OCI-LY1 (cell line): ENCODE measurements at regions not wholly inside any gene's neighbourhood (a gene's known extent, or its start where the extent isn't known, plus 50 kb on each side); places are given as distances from the start of the nearest gene placed in this dataset.

Experiments used
- H2AFZ ChIP-seq: fragments of 200-600 bp; sonication (generic), shearing (Covaris generic); 2 replicates; pipeline ENCODE4 v1.6.0; 2014; ENCODE audit warnings: antibody characterized with exemption, mild to moderate bottlenecking, low read length
- H3F3A ChIP-seq: fragments of 200-600 bp; sonication (generic), shearing (Covaris generic); 2 replicates; pipeline ENCODE4 v1.6.0; 2014; ENCODE audit warnings: mild to moderate bottlenecking, antibody characterized with exemption, low read length, moderate library complexity; ENCODE audit not compliant: insufficient read depth
- H3K27ac ChIP-seq: fragments of 200-600 bp; sonication (generic); 2 replicates; pipeline ENCODE4 v1.5.1; 2014; ENCODE audit warnings: low read length, mixed run types, mild to moderate bottlenecking, low read depth; ENCODE audit not compliant: poor library complexity, severe bottlenecking
- H3K27me3 ChIP-seq: fragments of 200-600 bp; sonication (generic); 2 replicates; pipeline ENCODE4 v1.6.0; 2014; ENCODE audit warnings: antibody characterized with exemption, mild to moderate bottlenecking, low read length, moderate library complexity; ENCODE audit not compliant: insufficient read depth
- H3K36me3 ChIP-seq: fragments of 200-600 bp; sonication (generic); 2 replicates; pipeline ENCODE4 v1.6.1; 2014; ENCODE audit warnings: mild to moderate bottlenecking, antibody characterized with exemption, low read length, moderate library complexity, mixed read lengths; ENCODE audit not compliant: insufficient read depth
- H3K4me1 ChIP-seq: fragments of 200-600 bp; sonication (generic); 2 replicates; pipeline ENCODE4 v1.5.1; 2014; ENCODE audit warnings: mild to moderate bottlenecking, low read length, moderate library complexity; ENCODE audit not compliant: insufficient read depth, severe bottlenecking
- H3K4me2 ChIP-seq: fragments of 200-600 bp; sonication (generic), shearing (Covaris generic); 2 replicates; pipeline ENCODE4 v1.6.1; 2014; ENCODE audit warnings: low read length
- H3K4me3 ChIP-seq: fragments of 200-600 bp; sonication (generic); 2 replicates; pipeline ENCODE4 v1.5.1; 2014; ENCODE audit warnings: low read length, low read depth, mild to moderate bottlenecking, mixed read lengths; ENCODE audit not compliant: poor library complexity, severe bottlenecking
- H3K79me2 ChIP-seq: fragments of 200-600 bp; shearing (Covaris generic); 2 replicates; pipeline ENCODE4 v1.6.1; 2016; ENCODE audit warnings: mixed run types, low read length, mixed read lengths; ENCODE audit not compliant: insufficient read depth
- H3K9ac ChIP-seq: fragments of 200-600 bp; sonication (generic), shearing (Covaris generic); 2 replicates; pipeline ENCODE4 v1.6.1; 2014; ENCODE audit warnings: mild to moderate bottlenecking, low read length, mixed read lengths
- H3K9me2 ChIP-seq: fragments of 200-600 bp; sonication (generic), shearing (Covaris generic); 2 replicates; pipeline ENCODE4 v1.6.1; 2014; ENCODE audit warnings: low read depth, mild to moderate bottlenecking, low read length, mixed read lengths
- H3K9me3 ChIP-seq: fragments of 200-600 bp; shearing (Covaris generic); 2 replicates; pipeline ENCODE4 v1.6.1; 2014; ENCODE audit warnings: low read length, mixed read lengths
- H4K20me1 ChIP-seq: fragments of 200-600 bp; sonication (generic), shearing (Covaris generic); 2 replicates; pipeline ENCODE4 v1.6.0; 2016; ENCODE audit warnings: mild to moderate bottlenecking, low read length; ENCODE audit not compliant: insufficient read depth
- CTCF ChIP-seq: fragments of 200-600 bp; sonication (generic), shearing (Covaris generic); IDR thresholded peaks from 2 replicates; pipeline ENCODE4 v1.5.1; 2017; ENCODE audit warnings: mild to moderate bottlenecking, antibody characterized with exemption, low read length, moderate library complexity, mixed read lengths
- EZH2 ChIP-seq: fragments of 200-600 bp; sonication (generic), shearing (Covaris generic); IDR thresholded peaks from 2 replicates; pipeline ENCODE4 v1.8.0; 2017; ENCODE audit warnings: borderline replicate concordance, mixed run types, mild to moderate bottlenecking, antibody characterized with exemption, low read length, moderate library complexity, mixed read lengths

GRCh38 chr7:130930681-130931080 is 196.7 kb upstream of the KLF14 start:
- Histone ChIP-seq H3K4me3 (no peak overlapping the region), H3K9me3 (no peaks in the 10 kb centered on the region), H3K9me2 (no peaks in the 10 kb centered on the region), H3K27ac (peak overlapping the region; percentile 67), H3K79me2 (peaks cover 10% of the 10 kb centered on the region), H3F3A (no peaks in the 10 kb centered on the region; the same call in 1 of the 2 replicates), H3K4me2 (peak overlapping the region; percentile 0; the same call in 1 of the 2 replicates), H2AFZ (no peak overlapping the region), H3K4me1 (peaks cover 39% of the 10 kb centered on the region), H4K20me1 (no peaks in the 10 kb centered on the region), H3K27me3 (no peaks in the 10 kb centered on the region), H3K36me3 (peaks cover 36% of the 10 kb centered on the region; the same call in 1 of the 2 replicates), H3K9ac (no peak overlapping the region; the same call in 1 of the 2 replicates)
- TF ChIP-seq EZH2 (no peak), CTCF (no peak)

GRCh38 chr7:130931423-130931822 is 197.4 kb upstream of the KLF14 start:
- Histone ChIP-seq H3K4me1 (peaks cover 31% of the 10 kb centered on the region), H3K4me2 (peak overlapping the region; percentile 0; the same call in 1 of the 2 replicates), H3K4me3 (no peak overlapping the region), H3K9ac (no peak overlapping the region), H3K36me3 (peaks cover 43% of the 10 kb centered on the region; the same call in 1 of the 2 replicates), H2AFZ (no peak overlapping the region), H4K20me1 (no peaks in the 10 kb centered on the region), H3K79me2 (peaks cover 10% of the 10 kb centered on the region), H3K9me2 (no peaks in the 10 kb centered on the region), H3K9me3 (no peaks in the 10 kb centered on the region), H3K27me3 (no peaks in the 10 kb centered on the region), H3K27ac (peak overlapping the region; percentile 67), H3F3A (no peaks in the 10 kb centered on the region; the same call in 1 of the 2 replicates)
- TF ChIP-seq CTCF (no peak), EZH2 (no peak)

GRCh38 chr7:130932088-130932487 is 198.1 kb upstream of the KLF14 start:
- peaks cover 10% of the 10 kb centered on the region for H3K79me2 ChIP-seq
- H3F3A ChIP-seq, result no peaks in the 10 kb centered on the region; the same call in 1 of the 2 replicates
- H2AFZ ChIP-seq, result no peak overlapping the region
- no peak overlapping the region for H3K27ac ChIP-seq
- no peak overlapping the region for H3K4me2 ChIP-seq
- H4K20me1 ChIP-seq, result no peaks in the 10 kb centered on the region
- H3K9ac ChIP-seq, result no peak overlapping the region
- no peaks in the 10 kb centered on the region for H3K9me3 ChIP-seq
- H3K36me3 ChIP-seq, result peaks cover 48% of the 10 kb centered on the region; the same call in 1 of the 2 replicates
- TF ChIP-seq EZH2 (no peak), CTCF (no peak)
- no peak overlapping the region for H3K4me3 ChIP-seq
- H3K27me3 ChIP-seq, result no peaks in the 10 kb centered on the region
- peaks cover 31% of the 10 kb centered on the region for H3K4me1 ChIP-seq
- H3K9me2 ChIP-seq, result no peaks in the 10 kb centered on the region
